ENCODE measurements at regions not wholly inside any gene's neighbourhood (a gene's known extent, or its start where the extent isn't known, plus 50 kb on each side); places are given as distances from the start of the nearest gene placed in this dataset.

- intact Hi-C loops (cut with micrococcal nuclease), result loop anchor here (10.0 kb wide), 1 partner anchor 560 kb away; no protein-coding TSS in a partner anchor
- no peak for DNase-seq (ENCODE audit: low spot score)
- Mint-ChIP-seq H3K4me3 (no peak overlapping the region), H3K27ac (no peak overlapping the region), H3K36me3 (ENCODE audit: low read depth) (no peaks in the 10 kb centered on the region), H3K9me3 (peaks cover 15% of the 10 kb centered on the region), H3K4me1 (ENCODE audit: low read depth) (no peaks in the 10 kb centered on the region), H3K27me3 (ENCODE audit: insufficient read depth) (peaks cover 1% of the 10 kb centered on the region)
Measured at GRCh38 chr14:98694541-98694940, 577.5 kb downstream of the BCL11B start.

- no peak for DNase-seq (ENCODE audit: low spot score)
- H3K27me3 Mint-ChIP-seq (ENCODE audit: insufficient read depth), result peaks cover 1% of the 10 kb centered on the region
- H3K36me3 Mint-ChIP-seq (ENCODE audit: low read depth), result no peaks in the 10 kb centered on the region
- H3K9me3 Mint-ChIP-seq, result peaks cover 15% of the 10 kb centered on the region
- intact Hi-C loops (cut with micrococcal nuclease), result loop anchor here (10.0 kb wide), 1 partner anchor 561 kb away; no protein-coding TSS in a partner anchor
- H3K4me1 Mint-ChIP-seq (ENCODE audit: low read depth), result no peaks in the 10 kb centered on the region
- H3K4me3 Mint-ChIP-seq, result no peak overlapping the region
- no peak overlapping the region for H3K27ac Mint-ChIP-seq
Measured at GRCh38 chr14:98695809-98696208, 576.2 kb downstream of the BCL11B start.

- peaks cover 15% of the 10 kb centered on the region for H3K9me3 Mint-ChIP-seq
- no peaks in the 10 kb centered on the region for H3K4me1 Mint-ChIP-seq (ENCODE audit: low read depth)
- H3K4me3 Mint-ChIP-seq, result no peak overlapping the region
- DNase-seq (ENCODE audit: low spot score), result no peak
- H3K36me3 Mint-ChIP-seq (ENCODE audit: low read depth), result no peaks in the 10 kb centered on the region
- peaks cover 1% of the 10 kb centered on the region for H3K27me3 Mint-ChIP-seq (ENCODE audit: insufficient read depth)
- no peak overlapping the region for H3K27ac Mint-ChIP-seq
- intact Hi-C loops (cut with micrococcal nuclease), result loop anchor here (10.0 kb wide), 1 partner anchor 564 kb away; no protein-coding TSS in a partner anchor
Measured at GRCh38 chr14:98698341-98698740, 573.7 kb downstream of the BCL11B start.

- Mint-ChIP-seq H3K4me1 (ENCODE audit: low read depth) (peaks cover 12% of the 10 kb centered on the region), H3K27me3 (ENCODE audit: insufficient read depth) (peaks cover 1% of the 10 kb centered on the region), H3K27ac (no peak overlapping the region), H3K9me3 (peaks cover 10% of the 10 kb centered on the region), H3K36me3 (ENCODE audit: low read depth) (no peaks in the 10 kb centered on the region), H3K4me3 (no peak overlapping the region)
- DNase-seq (ENCODE audit: low spot score), result no peak
- intact Hi-C loops (cut with micrococcal nuclease), result no loop called here
Measured at GRCh38 chr14:98700748-98701147, 571.2 kb downstream of the BCL11B start.

GRCh38 chr14:98701377-98701776 lies 570.6 kb downstream of the BCL11B start:
- intact Hi-C loops (cut with micrococcal nuclease), result no loop called here
- no peaks in the 10 kb centered on the region for H3K36me3 Mint-ChIP-seq (ENCODE audit: low read depth)
- no peak overlapping the region for H3K4me3 Mint-ChIP-seq
- peaks cover 1% of the 10 kb centered on the region for H3K27me3 Mint-ChIP-seq (ENCODE audit: insufficient read depth)
- no peak for DNase-seq (ENCODE audit: low spot score)
- H3K27ac Mint-ChIP-seq, result no peak overlapping the region
- peaks cover 7% of the 10 kb centered on the region for H3K9me3 Mint-ChIP-seq
- peaks cover 12% of the 10 kb centered on the region for H3K4me1 Mint-ChIP-seq (ENCODE audit: low read depth)

- H3K27me3 Mint-ChIP-seq (ENCODE audit: insufficient read depth), result no peaks in the 10 kb centered on the region
- peak overlapping the region; percentile 26 for H3K27ac Mint-ChIP-seq
- no peak overlapping the region for H3K4me3 Mint-ChIP-seq
Measured at GRCh38 chr14:98704441-98704840, 567.6 kb downstream of the BCL11B start.

GRCh38 chr14:98705871-98706300 lies 566.1 kb downstream of the BCL11B start:
- intact Hi-C loops (cut with micrococcal nuclease), result no loop called here
- no peak overlapping the region for H3K27ac Mint-ChIP-seq
- no peaks in the 10 kb centered on the region for H3K9me3 Mint-ChIP-seq
- no peaks in the 10 kb centered on the region for H3K27me3 Mint-ChIP-seq (ENCODE audit: insufficient read depth)
- peaks cover 25% of the 10 kb centered on the region for H3K4me1 Mint-ChIP-seq (ENCODE audit: low read depth)
- no peak for DNase-seq (ENCODE audit: low spot score)
- no peak overlapping the region for H3K4me3 Mint-ChIP-seq
- no peaks in the 10 kb centered on the region for H3K36me3 Mint-ChIP-seq (ENCODE audit: low read depth)

More at GRCh38 chr14:98704441-98704840, 567.6 kb downstream of the BCL11B start:
- peak; percentile 18 for DNase-seq (ENCODE audit: low spot score)
- Mint-ChIP-seq H3K4me1 (ENCODE audit: low read depth) (peaks cover 18% of the 10 kb centered on the region), H3K9me3 (no peaks in the 10 kb centered on the region), H3K36me3 (ENCODE audit: low read depth) (no peaks in the 10 kb centered on the region)
- intact Hi-C loops (cut with micrococcal nuclease), result no loop called here

GRCh38 chr14:98707522-98707921 lies 564.5 kb downstream of the BCL11B start:
- Mint-ChIP-seq H3K27me3 (ENCODE audit: insufficient read depth) (no peaks in the 10 kb centered on the region), H3K9me3 (no peaks in the 10 kb centered on the region), H3K4me3 (no peak overlapping the region), H3K36me3 (ENCODE audit: low read depth) (peaks cover 2% of the 10 kb centered on the region), H3K4me1 (ENCODE audit: low read depth) (peaks cover 38% of the 10 kb centered on the region), H3K27ac (no peak overlapping the region)
- no peak for DNase-seq (ENCODE audit: low spot score)
- intact Hi-C loops (cut with micrococcal nuclease), result no loop called here

- Mint-ChIP-seq H3K4me1 (ENCODE audit: low read depth) (peaks cover 38% of the 10 kb centered on the region), H3K9me3 (no peaks in the 10 kb centered on the region), H3K27me3 (ENCODE audit: insufficient read depth) (no peaks in the 10 kb centered on the region), H3K36me3 (ENCODE audit: low read depth) (peaks cover 2% of the 10 kb centered on the region), H3K4me3 (no peak overlapping the region), H3K27ac (no peak overlapping the region)
- intact Hi-C loops (cut with micrococcal nuclease), result no loop called here
- no peak for DNase-seq (ENCODE audit: low spot score)
Measured at GRCh38 chr14:98708555-98708954, 563.4 kb downstream of the BCL11B start.

GRCh38 chr14:98711453-98711852 lies 560.5 kb downstream of the BCL11B start:
- H3K27ac Mint-ChIP-seq, result peak overlapping the region; percentile 69
- DNase-seq (ENCODE audit: low spot score), result peak; percentile 32
- peaks cover 2% of the 10 kb centered on the region for H3K36me3 Mint-ChIP-seq (ENCODE audit: low read depth)
- peaks cover 26% of the 10 kb centered on the region for H3K4me1 Mint-ChIP-seq (ENCODE audit: low read depth)
- peak overlapping the region; percentile 23 for H3K4me3 Mint-ChIP-seq
- H3K9me3 Mint-ChIP-seq, result no peaks in the 10 kb centered on the region
- peaks cover 1% of the 10 kb centered on the region for H3K27me3 Mint-ChIP-seq (ENCODE audit: insufficient read depth)
- intact Hi-C loops (cut with micrococcal nuclease), result loop anchor here (5.0 kb wide), 1 partner anchor 556 kb away; no protein-coding TSS in a partner anchor

GRCh38 chr14:98714626-98715425 lies 557.2 kb downstream of the BCL11B start:
- H3K27me3 Mint-ChIP-seq (ENCODE audit: insufficient read depth), result peaks cover 6% of the 10 kb centered on the region
- no peak for DNase-seq (ENCODE audit: low spot score)
- peaks cover 2% of the 10 kb centered on the region for H3K36me3 Mint-ChIP-seq (ENCODE audit: low read depth)
- intact Hi-C loops (cut with micrococcal nuclease), result loop anchor here (5.0 kb wide), 1 partner anchor 552 kb away; no protein-coding TSS in a partner anchor
- H3K4me3 Mint-ChIP-seq, result no peak overlapping the region
- H3K27ac Mint-ChIP-seq, result no peak overlapping the region
- H3K9me3 Mint-ChIP-seq, result no peaks in the 10 kb centered on the region
- peaks cover 20% of the 10 kb centered on the region for H3K4me1 Mint-ChIP-seq (ENCODE audit: low read depth)

GRCh38 chr14:98716133-98716532 lies 555.9 kb downstream of the BCL11B start:
- Mint-ChIP-seq H3K36me3 (ENCODE audit: low read depth) (peaks cover 2% of the 10 kb centered on the region), H3K9me3 (no peaks in the 10 kb centered on the region), H3K27ac (no peak overlapping the region), H3K27me3 (ENCODE audit: insufficient read depth) (peaks cover 6% of the 10 kb centered on the region), H3K4me1 (ENCODE audit: low read depth) (peaks cover 11% of the 10 kb centered on the region), H3K4me3 (no peak overlapping the region)
- intact Hi-C loops (cut with micrococcal nuclease), result no loop called here
- no peak for DNase-seq (ENCODE audit: low spot score)

- H3K4me1 Mint-ChIP-seq (ENCODE audit: low read depth), result no peaks in the 10 kb centered on the region
- no peak overlapping the region for H3K27ac Mint-ChIP-seq
- H3K9me3 Mint-ChIP-seq, result no peaks in the 10 kb centered on the region
- intact Hi-C loops (cut with micrococcal nuclease), result no loop called here
- H3K4me3 Mint-ChIP-seq, result no peak overlapping the region
- DNase-seq (ENCODE audit: low spot score), result no peak
- peaks cover 22% of the 10 kb centered on the region for H3K27me3 Mint-ChIP-seq (ENCODE audit: insufficient read depth)
- no peaks in the 10 kb centered on the region for H3K36me3 Mint-ChIP-seq (ENCODE audit: low read depth)
Measured at GRCh38 chr14:98721061-98721460, 550.9 kb downstream of the BCL11B start.
